ENCODE measurements at regions not wholly inside any gene's neighbourhood (a gene's known extent, or its start where the extent isn't known, plus 50 kb on each side); places are given as distances from the start of the nearest gene placed in this dataset.

- no peak for TF ChIP-seq ZBTB40 (IDR thresholded peaks at IDR 0.05)
- TF ChIP-seq ZBTB40 (CRISPR knock-in tag; IDR thresholded peaks at IDR 0.05), result no peak
- TF ChIP-seq GATA4 (IDR thresholded peaks at IDR 0.05; ENCODE audit: borderline replicate concordance, low read depth), result no peak
- TF ChIP-seq EP300 (IDR thresholded peaks at IDR 0.05; ENCODE audit: low read depth in 2 of 2, low read length in 2 of 2), result peak in 1 of 2 experiments; percentile 82; a peak in 2 of 4 replicates
- TF ChIP-seq EP300 (CRISPR knock-in tag; IDR thresholded peaks at IDR 0.05; ENCODE audit: borderline replicate concordance), result peak; percentile 87
- no peak for TF ChIP-seq MAF1 (CRISPR knock-in tag; IDR thresholded peaks at IDR 0.05; ENCODE audit: borderline replicate concordance)
- TF ChIP-seq ZNF34 (CRISPR knock-in tag; IDR thresholded peaks at IDR 0.05; ENCODE audit: borderline replicate concordance), result no peak
- no peak for TF ChIP-seq ZNF337 (CRISPR knock-in tag; IDR thresholded peaks at IDR 0.05; ENCODE audit: borderline replicate concordance, low read depth)
- TF ChIP-seq ZBTB8A (CRISPR knock-in tag; IDR thresholded peaks at IDR 0.05; ENCODE audit: borderline replicate concordance, low read depth), result no peak
- TF ChIP-seq, protein P1, sequence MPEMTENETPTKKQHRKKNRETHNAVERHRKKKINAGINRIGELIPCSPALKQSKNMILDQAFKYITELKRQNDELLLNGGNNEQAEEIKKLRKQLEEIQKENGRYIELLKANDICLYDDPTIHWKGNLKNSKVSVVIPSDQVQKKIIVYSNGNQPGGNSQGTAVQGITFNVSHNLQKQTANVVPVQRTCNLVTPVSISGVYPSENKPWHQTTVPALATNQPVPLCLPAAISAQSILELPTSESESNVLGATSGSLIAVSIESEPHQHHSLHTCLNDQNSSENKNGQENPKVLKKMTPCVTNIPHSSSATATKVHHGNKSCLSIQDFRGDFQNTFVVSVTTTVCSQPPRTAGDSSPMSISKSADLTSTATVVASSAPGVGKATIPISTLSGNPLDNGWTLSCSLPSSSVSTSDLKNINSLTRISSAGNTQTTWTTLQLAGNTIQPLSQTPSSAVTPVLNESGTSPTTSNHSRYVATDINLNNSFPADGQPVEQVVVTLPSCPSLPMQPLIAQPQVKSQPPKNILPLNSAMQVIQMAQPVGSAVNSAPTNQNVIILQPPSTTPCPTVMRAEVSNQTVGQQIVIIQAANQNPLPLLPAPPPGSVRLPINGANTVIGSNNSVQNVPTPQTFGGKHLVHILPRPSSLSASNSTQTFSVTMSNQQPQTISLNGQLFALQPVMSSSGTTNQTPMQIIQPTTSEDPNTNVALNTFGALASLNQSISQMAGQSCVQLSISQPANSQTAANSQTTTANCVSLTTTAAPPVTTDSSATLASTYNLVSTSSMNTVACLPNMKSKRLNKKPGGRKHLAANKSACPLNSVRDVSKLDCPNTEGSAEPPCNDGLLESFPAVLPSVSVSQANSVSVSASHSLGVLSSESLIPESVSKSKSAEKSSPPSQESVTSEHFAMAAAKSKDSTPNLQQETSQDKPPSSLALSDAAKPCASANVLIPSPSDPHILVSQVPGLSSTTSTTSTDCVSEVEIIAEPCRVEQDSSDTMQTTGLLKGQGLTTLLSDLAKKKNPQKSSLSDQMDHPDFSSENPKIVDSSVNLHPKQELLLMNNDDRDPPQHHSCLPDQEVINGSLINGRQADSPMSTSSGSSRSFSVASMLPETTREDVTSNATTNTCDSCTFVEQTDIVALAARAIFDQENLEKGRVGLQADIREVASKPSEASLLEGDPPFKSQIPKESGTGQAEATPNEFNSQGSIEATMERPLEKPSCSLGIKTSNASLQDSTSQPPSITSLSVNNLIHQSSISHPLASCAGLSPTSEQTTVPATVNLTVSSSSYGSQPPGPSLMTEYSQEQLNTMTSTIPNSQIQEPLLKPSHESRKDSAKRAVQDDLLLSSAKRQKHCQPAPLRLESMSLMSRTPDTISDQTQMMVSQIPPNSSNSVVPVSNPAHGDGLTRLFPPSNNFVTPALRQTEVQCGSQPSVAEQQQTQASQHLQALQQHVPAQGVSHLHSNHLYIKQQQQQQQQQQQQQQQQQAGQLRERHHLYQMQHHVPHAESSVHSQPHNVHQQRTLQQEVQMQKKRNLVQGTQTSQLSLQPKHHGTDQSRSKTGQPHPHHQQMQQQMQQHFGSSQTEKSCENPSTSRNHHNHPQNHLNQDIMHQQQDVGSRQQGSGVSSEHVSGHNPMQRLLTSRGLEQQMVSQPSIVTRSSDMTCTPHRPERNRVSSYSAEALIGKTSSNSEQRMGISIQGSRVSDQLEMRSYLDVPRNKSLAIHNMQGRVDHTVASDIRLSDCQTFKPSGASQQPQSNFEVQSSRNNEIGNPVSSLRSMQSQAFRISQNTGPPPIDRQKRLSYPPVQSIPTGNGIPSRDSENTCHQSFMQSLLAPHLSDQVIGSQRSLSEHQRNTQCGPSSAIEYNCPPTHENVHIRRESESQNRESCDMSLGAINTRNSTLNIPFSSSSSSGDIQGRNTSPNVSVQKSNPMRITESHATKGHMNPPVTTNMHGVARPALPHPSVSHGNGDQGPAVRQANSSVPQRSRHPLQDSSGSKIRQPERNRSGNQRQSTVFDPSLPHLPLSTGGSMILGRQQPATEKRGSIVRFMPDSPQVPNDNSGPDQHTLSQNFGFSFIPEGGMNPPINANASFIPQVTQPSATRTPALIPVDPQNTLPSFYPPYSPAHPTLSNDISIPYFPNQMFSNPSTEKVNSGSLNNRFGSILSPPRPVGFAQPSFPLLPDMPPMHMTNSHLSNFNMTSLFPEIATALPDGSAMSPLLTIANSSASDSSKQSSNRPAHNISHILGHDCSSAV (CRISPR knock-in tag; IDR thresholded peaks at IDR 0.05; ENCODE audit: borderline replicate concordance), result no peak
- no peak for TF ChIP-seq SIX1 (CRISPR knock-in tag; IDR thresholded peaks at IDR 0.05; ENCODE audit: borderline replicate concordance)
These were observed 51.4 kb upstream of the RIOK3 start (continued) for GRCh38 chr18:23401400-23402347.
